CD4-positive, alpha-beta T cell treated with Interferon alpha-2 for 1 hour (primary cell): ENCODE measurements at regions not wholly inside any gene's neighbourhood (a gene's known extent, or its start where the extent isn't known, plus 50 kb on each side); places are given as distances from the start of the nearest gene placed in this dataset.

Experiments used
- DNase-seq, 2 donors: peaks; one replicate each; pipeline ENCODE4 v3.0.0-alpha.2; 2020 to 2022

GRCh38 chr16:72256398-72257066, 84.6 kb upstream of the PMFBP1 start:
- no peak for DNase-seq

DNA sequence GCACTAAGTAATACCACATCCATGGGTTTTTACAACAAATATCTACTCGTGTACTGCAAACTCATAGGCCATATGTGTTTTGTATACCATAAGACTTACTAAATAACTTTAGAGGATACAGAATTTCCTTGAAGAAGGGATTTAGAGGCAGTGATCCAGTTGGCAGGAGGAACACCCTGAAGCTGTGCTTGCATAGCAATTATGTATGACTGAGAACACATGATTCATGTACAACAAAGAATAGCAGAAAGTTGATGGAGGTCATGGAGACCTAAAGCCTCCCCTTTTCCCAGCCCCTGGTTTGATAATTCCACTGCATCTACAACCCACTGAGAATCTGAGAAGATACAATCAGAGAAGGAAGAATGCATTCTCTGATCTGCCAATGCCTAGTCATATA, 83.8 kb upstream of the PMFBP1 start:
- no peak for DNase-seq

- DNase-seq: no peak
These were observed 75.9 kb upstream of the PMFBP1 start for GRCh38 chr16:72247821-72248253.

- no peak for DNase-seq
These were observed 74.5 kb upstream of the PMFBP1 start for GRCh38 chr16:72246423-72246822.

GRCh38 chr16:72244853-72245252, 72.9 kb upstream of the PMFBP1 start:
- DNase-seq: no peak

DNA sequence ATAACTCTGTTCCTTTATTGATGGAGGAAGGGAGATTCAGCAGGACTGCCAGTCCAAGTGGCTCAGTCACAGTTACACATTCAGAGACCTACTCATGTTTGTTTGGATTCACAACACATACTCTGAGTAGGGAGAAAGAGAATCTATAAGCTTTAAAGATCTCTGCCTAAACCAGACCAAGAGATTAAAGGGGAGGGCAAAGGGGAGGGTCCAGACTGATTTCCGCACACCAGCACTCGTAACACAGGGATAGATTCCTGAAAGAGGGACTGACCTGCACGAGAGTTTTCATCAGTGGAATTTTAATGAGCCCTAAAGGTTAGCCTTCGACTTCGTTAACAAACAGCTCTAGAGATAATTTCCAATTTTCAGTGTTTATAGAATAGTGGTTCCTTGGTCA, 71.7 kb upstream of the PMFBP1 start:
- DNase-seq: no peak

DNA sequence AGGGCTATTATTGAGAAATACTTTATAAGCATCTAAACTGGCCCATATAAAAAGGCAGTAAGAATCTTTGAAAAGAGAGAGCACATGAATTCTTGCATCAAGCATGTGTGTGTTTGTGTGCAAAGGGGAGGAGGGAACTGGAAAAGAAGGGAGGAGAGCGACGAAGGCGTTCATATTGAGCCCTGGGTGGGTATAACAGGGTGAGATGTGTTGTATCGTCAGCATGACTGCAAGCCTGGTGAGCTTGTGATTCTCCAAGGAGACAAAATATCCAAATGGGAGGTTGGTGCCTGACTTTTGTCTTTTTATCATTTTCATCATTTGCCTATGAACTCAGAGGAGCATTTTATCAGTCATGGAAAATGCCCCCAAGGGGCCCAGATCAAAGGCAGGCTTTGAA, 70.8 kb upstream of the PMFBP1 start:
- no peak for DNase-seq

DNA sequence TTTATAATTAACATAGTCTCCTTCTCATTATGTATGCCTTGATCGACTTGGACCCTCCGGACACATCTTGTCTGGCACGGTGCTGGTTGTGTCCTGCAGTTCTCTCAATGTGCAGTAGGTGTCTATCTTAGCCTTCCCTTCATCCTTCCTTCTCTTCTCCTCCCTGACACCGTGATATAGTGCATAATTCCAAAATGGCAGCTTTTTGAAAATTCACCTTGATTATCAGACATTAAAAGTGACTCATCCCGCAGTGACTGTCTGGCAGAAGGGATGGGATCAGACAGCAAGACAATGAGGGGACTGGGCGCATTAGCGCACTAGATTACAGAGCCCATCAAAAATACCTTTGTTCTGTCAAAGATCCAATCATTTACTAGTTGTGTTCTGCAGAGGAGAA, 70.0 kb upstream of the PMFBP1 start:
- DNase-seq: peak in 1 of 2 donors; percentile 6

DNA sequence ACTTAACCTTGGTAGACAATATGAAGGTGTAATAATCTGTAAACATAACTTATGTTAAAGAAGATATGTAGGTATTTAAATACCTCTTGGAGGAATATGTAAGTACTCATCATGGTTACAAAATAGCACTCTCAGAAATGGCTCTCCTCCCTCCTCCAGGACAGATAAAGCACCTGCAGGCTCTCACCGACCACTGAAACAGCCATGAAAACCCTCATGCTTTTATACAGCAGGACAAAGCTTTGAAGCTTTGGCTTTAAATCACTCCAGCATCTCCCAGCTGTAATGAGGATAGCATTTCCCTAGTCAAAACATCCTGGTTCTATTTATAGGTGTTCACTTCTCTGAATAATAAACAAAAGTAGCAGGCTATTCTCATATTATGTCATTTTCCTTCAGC, 69.1 kb upstream of the PMFBP1 start:
- DNase-seq: no peak

DNA sequence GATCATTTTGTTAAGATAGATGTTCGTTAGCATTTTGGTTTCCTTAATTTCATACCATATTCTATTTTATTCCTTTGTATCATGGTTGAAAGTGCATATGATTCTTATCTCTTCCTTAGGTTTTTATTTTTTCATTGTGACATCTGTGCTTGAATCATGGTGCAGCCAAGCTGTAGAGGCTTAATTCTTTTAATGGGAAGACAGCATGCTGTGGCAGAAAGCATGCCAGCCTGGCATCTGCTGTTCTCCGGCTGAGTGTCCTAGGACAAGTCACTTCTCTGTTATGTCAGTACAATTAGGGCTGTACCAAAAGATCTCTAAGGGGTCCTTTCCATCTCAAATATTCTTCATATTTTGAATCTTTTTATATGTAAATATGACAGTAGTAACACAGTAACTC, 68.5 kb upstream of the PMFBP1 start:
- no peak for DNase-seq

GRCh38 chr16:72236866-72237265, 64.9 kb upstream of the PMFBP1 start:
- DNase-seq: no peak

DNA sequence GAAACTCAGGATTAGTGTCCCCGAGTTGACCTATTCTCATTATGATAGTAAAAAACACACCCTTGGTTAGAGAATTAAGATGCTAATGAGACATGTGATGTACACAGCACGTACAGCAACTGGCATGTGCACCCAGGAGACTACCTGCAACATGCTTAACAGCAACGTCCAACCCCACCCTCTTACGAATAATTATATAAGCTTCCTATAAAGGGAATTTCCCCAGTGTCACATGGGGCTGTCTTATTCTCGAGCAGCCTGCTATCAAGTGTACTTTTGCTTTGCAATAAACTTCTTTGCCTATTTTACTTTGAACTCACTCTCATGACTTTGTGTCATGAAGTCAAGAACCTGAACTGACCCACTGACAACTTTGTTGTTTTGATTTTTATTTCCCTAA, 62.4 kb upstream of the PMFBP1 start:
- no peak for DNase-seq

DNA sequence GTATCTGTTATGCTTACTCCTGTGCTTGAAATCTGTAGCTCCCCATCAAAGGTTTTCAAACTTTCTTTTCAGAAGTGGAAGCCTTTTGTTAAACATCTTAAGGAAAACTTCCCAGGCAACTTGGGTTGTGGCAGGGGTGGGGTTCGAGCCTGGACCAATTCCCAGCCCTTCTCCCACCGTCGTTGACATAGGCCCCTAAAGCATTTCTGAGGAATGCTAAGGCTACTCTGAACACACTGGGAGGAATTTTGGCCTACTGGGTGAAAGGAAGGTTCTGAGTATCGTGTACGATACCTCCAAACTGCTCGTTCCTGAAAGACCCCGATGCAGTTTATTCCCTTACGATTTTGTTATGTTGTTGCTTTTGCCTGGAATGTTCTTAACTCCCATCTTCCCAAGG, 56.1 kb upstream of the PMFBP1 start:
- DNase-seq: no peak

- DNase-seq: no peak
These were observed 54.2 kb upstream of the PMFBP1 start for GRCh38 chr16:72226136-72226535.

DNA sequence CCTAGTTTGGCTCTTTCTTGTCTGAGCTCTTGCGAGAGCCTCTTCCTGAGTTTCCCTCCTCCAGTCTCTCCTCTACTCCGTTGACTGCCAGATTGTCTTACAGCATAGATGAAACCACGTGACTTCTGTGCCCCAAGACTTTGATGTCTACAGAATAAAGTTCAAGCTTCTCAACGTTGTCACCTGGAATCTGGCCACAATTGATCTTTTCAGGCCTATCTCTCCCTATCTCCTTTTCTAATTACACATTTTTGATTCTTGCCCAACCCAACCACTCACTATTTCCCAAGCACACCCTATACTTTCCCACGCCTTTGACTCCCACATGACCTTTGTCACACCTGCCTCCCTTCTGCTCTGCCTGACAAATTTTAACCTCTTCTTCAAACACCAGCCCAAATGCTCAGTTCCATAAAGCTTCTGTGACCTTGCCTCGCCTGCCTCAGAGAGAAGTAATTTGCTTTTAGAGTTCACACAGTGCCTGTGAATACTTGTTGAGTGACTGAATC, 52.4 kb upstream of the PMFBP1 start:
- DNase-seq: no peak

- DNase-seq: no peak
These were observed 50.5 kb upstream of the PMFBP1 start for GRCh38 chr16:72222503-72222902.
